OCI-LY3 (cell line): ENCODE measurements at regions not wholly inside any gene's neighbourhood (a gene's known extent, or its start where the extent isn't known, plus 50 kb on each side); places are given as distances from the start of the nearest gene placed in this dataset.

Experiments
- EZH2phosphoT487 ChIP-seq: fragments of 200-600 bp; shearing (Covaris generic); IDR thresholded peaks from 2 replicates; pipeline ENCODE4 v1.6.1; 2018; ENCODE audit warnings: antibody characterized with exemption, mixed run types, low read depth
- TF ChIP-seq, protein P1 (sequence below): fragments of 200-600, 300-600 bp; sonication (generic); IDR thresholded peaks from 2 replicates; pipeline ENCODE4 v1.5.1; 2014; ENCODE audit warnings: antibody characterized with exemption, low read length, low read depth

DNA sequence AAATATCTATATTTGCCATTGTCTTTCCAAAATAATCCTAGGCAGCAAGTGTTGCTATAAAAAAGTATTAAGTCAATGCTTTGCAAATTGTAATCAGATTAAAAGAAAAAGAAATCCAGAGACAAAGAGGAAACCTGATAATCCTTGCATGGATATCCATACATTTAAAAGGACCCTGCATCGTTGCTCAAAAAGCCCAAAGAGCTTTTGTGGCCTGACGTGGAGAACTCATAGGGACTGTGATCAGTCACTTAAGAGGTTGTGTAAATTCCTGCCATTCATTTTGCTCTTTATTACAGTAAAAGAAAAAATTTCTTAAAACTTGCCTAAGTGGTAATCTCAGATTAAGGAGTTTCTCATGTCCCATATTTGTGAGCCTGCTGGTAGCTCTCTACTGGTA, 392.6 kb downstream of the C12orf75 start:
- TF ChIP-seq, protein P1, sequence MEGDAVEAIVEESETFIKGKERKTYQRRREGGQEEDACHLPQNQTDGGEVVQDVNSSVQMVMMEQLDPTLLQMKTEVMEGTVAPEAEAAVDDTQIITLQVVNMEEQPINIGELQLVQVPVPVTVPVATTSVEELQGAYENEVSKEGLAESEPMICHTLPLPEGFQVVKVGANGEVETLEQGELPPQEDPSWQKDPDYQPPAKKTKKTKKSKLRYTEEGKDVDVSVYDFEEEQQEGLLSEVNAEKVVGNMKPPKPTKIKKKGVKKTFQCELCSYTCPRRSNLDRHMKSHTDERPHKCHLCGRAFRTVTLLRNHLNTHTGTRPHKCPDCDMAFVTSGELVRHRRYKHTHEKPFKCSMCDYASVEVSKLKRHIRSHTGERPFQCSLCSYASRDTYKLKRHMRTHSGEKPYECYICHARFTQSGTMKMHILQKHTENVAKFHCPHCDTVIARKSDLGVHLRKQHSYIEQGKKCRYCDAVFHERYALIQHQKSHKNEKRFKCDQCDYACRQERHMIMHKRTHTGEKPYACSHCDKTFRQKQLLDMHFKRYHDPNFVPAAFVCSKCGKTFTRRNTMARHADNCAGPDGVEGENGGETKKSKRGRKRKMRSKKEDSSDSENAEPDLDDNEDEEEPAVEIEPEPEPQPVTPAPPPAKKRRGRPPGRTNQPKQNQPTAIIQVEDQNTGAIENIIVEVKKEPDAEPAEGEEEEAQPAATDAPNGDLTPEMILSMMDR, result no peak
- TF ChIP-seq EZH2phosphoT487, result no peak
